Stomach (tissue), 4 donors: ENCODE measurements at regions not wholly inside any gene's neighbourhood (a gene's known extent, or its start where the extent isn't known, plus 50 kb on each side); places are given as distances from the start of the nearest gene placed in this dataset.

Experiments
- POLR2AphosphoS5 ChIP-seq, 3 donors: sonication (generic); formaldehyde crosslinking; IDR thresholded peaks; one replicate each; pipeline ENCODE4 v1.6.1; 2016; ENCODE audit warnings: antibody characterized with exemption in 3 of 3
- TF ChIP-seq, protein P1 (sequence below), 7 experiments: fragments of 450-650 bp in 4 of 7; fragments of 200-600 bp in 3 of 7; sonication (generic) in 3 of 7; IDR thresholded peaks; one replicate each; pipeline ENCODE4 v1.5.1; 2016 to 2019; ENCODE audit warnings: antibody characterized with exemption in 7 of 7, control low read depth in 2 of 7, mild to moderate bottlenecking in 1 of 7

GRCh38 chr11:91630916-91631673 is 593.5 kb upstream of the FAT3 start:
- no peak for TF ChIP-seq POLR2AphosphoS5 (IDR thresholded peaks at IDR 0.05)
- TF ChIP-seq, protein P1, sequence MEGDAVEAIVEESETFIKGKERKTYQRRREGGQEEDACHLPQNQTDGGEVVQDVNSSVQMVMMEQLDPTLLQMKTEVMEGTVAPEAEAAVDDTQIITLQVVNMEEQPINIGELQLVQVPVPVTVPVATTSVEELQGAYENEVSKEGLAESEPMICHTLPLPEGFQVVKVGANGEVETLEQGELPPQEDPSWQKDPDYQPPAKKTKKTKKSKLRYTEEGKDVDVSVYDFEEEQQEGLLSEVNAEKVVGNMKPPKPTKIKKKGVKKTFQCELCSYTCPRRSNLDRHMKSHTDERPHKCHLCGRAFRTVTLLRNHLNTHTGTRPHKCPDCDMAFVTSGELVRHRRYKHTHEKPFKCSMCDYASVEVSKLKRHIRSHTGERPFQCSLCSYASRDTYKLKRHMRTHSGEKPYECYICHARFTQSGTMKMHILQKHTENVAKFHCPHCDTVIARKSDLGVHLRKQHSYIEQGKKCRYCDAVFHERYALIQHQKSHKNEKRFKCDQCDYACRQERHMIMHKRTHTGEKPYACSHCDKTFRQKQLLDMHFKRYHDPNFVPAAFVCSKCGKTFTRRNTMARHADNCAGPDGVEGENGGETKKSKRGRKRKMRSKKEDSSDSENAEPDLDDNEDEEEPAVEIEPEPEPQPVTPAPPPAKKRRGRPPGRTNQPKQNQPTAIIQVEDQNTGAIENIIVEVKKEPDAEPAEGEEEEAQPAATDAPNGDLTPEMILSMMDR (IDR thresholded peaks at IDR 0.05), result no peak
